ENCODE measurements at regions not wholly inside any gene's neighbourhood (a gene's known extent, or its start where the extent isn't known, plus 50 kb on each side); places are given as distances from the start of the nearest gene placed in this dataset.
"Not testable (repeated sequence)": the region's sequence is repeated elsewhere in the genome, so short reads cannot be mapped to it uniquely, and the experiment has no call there.

DNA sequence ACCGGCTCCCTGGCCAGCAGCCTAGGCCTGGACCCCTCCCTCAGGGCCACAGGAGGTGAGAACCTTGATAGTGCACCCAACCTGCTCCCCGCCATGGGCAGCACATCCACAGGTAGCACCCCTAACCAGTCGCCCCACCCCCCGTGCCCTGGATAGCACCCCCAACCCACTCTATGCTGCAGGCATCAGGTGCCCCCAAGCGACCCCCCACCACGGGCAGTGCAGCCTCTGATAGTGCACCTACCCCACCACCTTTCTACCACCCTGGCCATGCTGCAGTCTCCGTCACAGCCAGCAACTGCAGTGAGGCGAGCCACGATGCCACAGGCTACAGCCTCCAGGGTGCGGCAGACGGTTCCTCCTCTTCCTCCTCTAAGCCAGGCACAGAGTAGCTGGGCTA is 55.6 kb downstream of the SOWAHC start:
- H3K4me1 ChIP-seq (ENCODE audit: control insufficient read depth, insufficient read depth, low read length) = no peaks in the 10 kb centered on the region
- H3K4me3 ChIP-seq (ENCODE audit: insufficient read depth, low read depth, low read length) = no peak overlapping the region
- no peaks in the 10 kb centered on the region for H3K27me3 ChIP-seq (ENCODE audit: control insufficient read depth, insufficient read depth, low read length, poor library complexity, severe bottlenecking)
- H3K9me3 ChIP-seq (ENCODE audit: control insufficient read depth, low read length) = no peaks in the 10 kb centered on the region
- H3K27ac ChIP-seq (ENCODE audit: insufficient read depth, low read depth, low read length, poor library complexity, severe bottlenecking) = no peak overlapping the region
- WGBS, 2 experiments = 86 to 89% methylated on average over 10 of the region's 11 CpGs
- H3K36me3 ChIP-seq (ENCODE audit: control insufficient read depth, insufficient read depth, low read length) = no peaks in the 10 kb centered on the region

GRCh38 chr2:109670556-109671411 is 56.6 kb downstream of the SOWAHC start:
- Histone ChIP-seq H3K36me3 (ENCODE audit: control insufficient read depth, insufficient read depth, low read length) (no peaks in the 10 kb centered on the region), H3K9me3 (ENCODE audit: control insufficient read depth, low read length) (no peaks in the 10 kb centered on the region), H3K27ac (ENCODE audit: insufficient read depth, low read depth, low read length, poor library complexity, severe bottlenecking) (no peak overlapping the region), H3K4me1 (ENCODE audit: control insufficient read depth, insufficient read depth, low read length) (no peaks in the 10 kb centered on the region), H3K27me3 (ENCODE audit: control insufficient read depth, insufficient read depth, low read length, poor library complexity, severe bottlenecking) (no peaks in the 10 kb centered on the region), H3K4me3 (ENCODE audit: insufficient read depth, low read depth, low read length) (no peak overlapping the region)
- 88 to 93% methylated on average over 8 of the region's 8 CpGs for WGBS, 2 experiments

GRCh38 chr2:109674894-109675534 is 60.9 kb downstream of the SOWAHC start:
- H3K4me3 ChIP-seq (ENCODE audit: insufficient read depth, low read depth, low read length) = no peak overlapping the region
- no peaks in the 10 kb centered on the region for H3K9me3 ChIP-seq (ENCODE audit: control insufficient read depth, low read length)
- H3K36me3 ChIP-seq (ENCODE audit: control insufficient read depth, insufficient read depth, low read length) = no peaks in the 10 kb centered on the region
- H3K4me1 ChIP-seq (ENCODE audit: control insufficient read depth, insufficient read depth, low read length) = peaks cover 26% of the 10 kb centered on the region
- H3K27me3 ChIP-seq (ENCODE audit: control insufficient read depth, insufficient read depth, low read length, poor library complexity, severe bottlenecking) = no peaks in the 10 kb centered on the region
- WGBS, 2 experiments = 91% methylated on average over 8 of the region's 8 CpGs
- no peak overlapping the region for H3K27ac ChIP-seq (ENCODE audit: insufficient read depth, low read depth, low read length, poor library complexity, severe bottlenecking)

- WGBS, 2 experiments = 89 to 90% methylated on average over 17 of the region's 17 CpGs
- H3K27ac ChIP-seq (ENCODE audit: insufficient read depth, low read depth, low read length, poor library complexity, severe bottlenecking) = no peak overlapping the region
- no peak overlapping the region for H3K4me3 ChIP-seq (ENCODE audit: insufficient read depth, low read depth, low read length)
- H3K36me3 ChIP-seq (ENCODE audit: control insufficient read depth, insufficient read depth, low read length) = no peaks in the 10 kb centered on the region
- no peaks in the 10 kb centered on the region for H3K27me3 ChIP-seq (ENCODE audit: control insufficient read depth, insufficient read depth, low read length, poor library complexity, severe bottlenecking)
- peaks cover 26% of the 10 kb centered on the region for H3K4me1 ChIP-seq (ENCODE audit: control insufficient read depth, insufficient read depth, low read length)
- H3K9me3 ChIP-seq (ENCODE audit: control insufficient read depth, low read length) = no peaks in the 10 kb centered on the region
Measured at GRCh38 chr2:109675666-109676345, 61.6 kb downstream of the SOWAHC start.

GRCh38 chr2:109676346-109676902 is 62.3 kb downstream of the SOWAHC start:
- Histone ChIP-seq H3K27ac (ENCODE audit: insufficient read depth, low read depth, low read length, poor library complexity, severe bottlenecking) (no peak overlapping the region), H3K9me3 (ENCODE audit: control insufficient read depth, low read length) (no peaks in the 10 kb centered on the region), H3K36me3 (ENCODE audit: control insufficient read depth, insufficient read depth, low read length) (no peaks in the 10 kb centered on the region), H3K4me3 (ENCODE audit: insufficient read depth, low read depth, low read length) (no peak overlapping the region), H3K27me3 (ENCODE audit: control insufficient read depth, insufficient read depth, low read length, poor library complexity, severe bottlenecking) (no peaks in the 10 kb centered on the region), H3K4me1 (ENCODE audit: control insufficient read depth, insufficient read depth, low read length) (peaks cover 26% of the 10 kb centered on the region)
- 94 to 95% methylated on average over 7 of the region's 7 CpGs for WGBS, 2 experiments

DNA sequence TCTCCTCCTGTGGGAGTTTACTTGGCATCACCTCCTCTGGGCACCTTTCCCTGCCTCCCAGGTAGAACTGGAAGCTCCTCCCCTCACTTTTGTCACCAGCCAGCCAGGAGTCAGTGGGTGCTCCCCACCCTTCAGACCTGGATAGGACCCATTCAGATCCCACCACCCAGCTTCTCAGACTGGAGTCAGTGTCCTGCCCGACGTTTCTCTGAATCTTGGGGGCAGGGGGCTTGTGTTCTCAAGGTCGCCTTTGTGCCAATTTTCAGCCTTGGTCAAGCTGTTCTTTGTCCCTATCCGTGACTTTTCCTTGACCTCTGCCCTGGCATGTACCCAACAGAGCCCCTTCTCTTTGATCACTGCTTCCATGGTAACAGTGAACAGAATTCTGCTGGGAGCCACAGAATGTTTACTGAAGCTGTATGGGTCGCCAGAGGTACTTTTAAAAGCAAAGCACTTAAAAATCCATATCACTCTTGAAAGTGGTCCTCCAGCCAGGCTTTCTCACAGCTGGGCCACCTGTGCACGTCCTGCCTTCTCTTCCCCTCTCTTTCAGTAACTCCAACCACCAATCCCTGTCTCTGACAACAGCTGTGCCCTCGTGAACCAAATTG is 63.1 kb downstream of the SOWAHC start:
- not testable (repeated sequence) for H3K36me3 ChIP-seq (ENCODE audit: control insufficient read depth, insufficient read depth, low read length); H3K4me3 ChIP-seq (ENCODE audit: insufficient read depth, low read depth, low read length); H3K27me3 ChIP-seq (ENCODE audit: control insufficient read depth, insufficient read depth, low read length, poor library complexity, severe bottlenecking); H3K9me3 ChIP-seq (ENCODE audit: control insufficient read depth, low read length)
- WGBS, 2 experiments = 59 to 70% methylated on average over 7 of the region's 7 CpGs
- Histone ChIP-seq H3K27ac (ENCODE audit: insufficient read depth, low read depth, low read length, poor library complexity, severe bottlenecking) (peak overlapping the region; percentile 73), H3K4me1 (ENCODE audit: control insufficient read depth, insufficient read depth, low read length) (peaks cover 26% of the 10 kb centered on the region)

DNA sequence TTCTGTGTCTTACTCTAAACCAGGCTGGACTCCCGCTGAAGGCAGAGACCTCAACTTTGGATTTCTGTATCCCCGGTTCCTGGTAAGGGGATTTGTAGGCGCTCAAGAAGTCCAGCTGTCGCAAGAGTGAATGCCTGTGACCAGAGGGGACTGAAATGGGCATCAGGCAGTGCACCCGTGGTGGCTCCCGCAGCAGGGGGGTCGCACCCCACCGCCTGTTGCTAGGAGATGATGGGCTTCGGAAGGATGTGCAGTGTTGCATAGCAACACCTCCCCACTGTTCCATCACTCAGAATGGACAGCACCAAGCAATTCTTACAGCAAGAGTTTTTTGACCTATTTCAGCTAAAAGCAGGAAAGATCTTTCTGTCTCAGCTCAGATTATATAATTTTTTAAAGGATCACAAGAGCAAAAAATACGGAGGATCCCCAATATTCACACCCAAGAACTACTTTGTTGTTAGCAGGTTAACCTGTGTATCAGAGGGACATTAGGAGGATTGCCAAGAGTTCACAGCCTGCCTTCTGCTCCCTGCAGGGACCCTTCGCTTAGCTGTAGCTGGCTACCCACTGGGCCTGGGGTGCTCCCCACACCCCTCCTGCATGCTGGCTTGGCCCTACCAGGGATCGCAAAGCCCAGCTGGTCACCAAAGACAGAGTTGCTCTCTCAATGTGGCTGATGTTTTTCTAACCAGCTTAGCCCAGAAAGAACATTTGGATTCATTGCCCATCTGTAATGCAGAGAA is 63.8 kb downstream of the SOWAHC start:
- H3K27ac ChIP-seq (ENCODE audit: insufficient read depth, low read depth, low read length, poor library complexity, severe bottlenecking) = peak overlapping the region; percentile 73
- H3K4me1 ChIP-seq (ENCODE audit: control insufficient read depth, insufficient read depth, low read length) = peaks cover 26% of the 10 kb centered on the region
- H3K27me3 ChIP-seq (ENCODE audit: control insufficient read depth, insufficient read depth, low read length, poor library complexity, severe bottlenecking) = no peaks in the 10 kb centered on the region
- no peak overlapping the region for H3K4me3 ChIP-seq (ENCODE audit: insufficient read depth, low read depth, low read length)
- no peaks in the 10 kb centered on the region for H3K36me3 ChIP-seq (ENCODE audit: control insufficient read depth, insufficient read depth, low read length)
- 78 to 86% methylated on average over 12 of the region's 12 CpGs for WGBS, 2 experiments
- no peaks in the 10 kb centered on the region for H3K9me3 ChIP-seq (ENCODE audit: control insufficient read depth, low read length)

DNA sequence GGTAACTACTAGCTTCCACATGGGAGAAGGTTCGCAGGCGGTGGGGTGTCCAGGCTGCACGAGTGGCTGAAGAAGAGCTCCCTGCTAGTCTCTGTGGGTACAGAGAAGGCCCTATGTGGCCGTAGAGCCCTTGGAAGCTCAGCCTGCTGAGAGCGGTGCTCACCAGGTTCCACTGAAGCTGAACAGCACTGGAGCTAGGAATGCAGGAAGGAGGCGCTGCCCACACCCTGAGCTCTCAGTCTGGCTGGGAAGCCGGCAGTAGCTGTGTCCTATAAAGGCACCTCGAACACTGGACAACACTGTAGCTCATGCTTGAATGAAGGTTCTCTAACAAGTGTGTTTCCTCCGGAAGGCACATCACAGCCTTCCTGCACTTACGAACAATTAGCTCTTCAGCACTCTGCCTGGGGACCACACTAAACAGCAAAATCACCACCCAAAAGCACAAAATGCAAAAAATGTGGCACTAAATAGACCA is 64.6 kb downstream of the SOWAHC start:
- H3K27me3 ChIP-seq (ENCODE audit: control insufficient read depth, insufficient read depth, low read length, poor library complexity, severe bottlenecking); H3K4me3 ChIP-seq (ENCODE audit: insufficient read depth, low read depth, low read length); H3K9me3 ChIP-seq (ENCODE audit: control insufficient read depth, low read length); H3K36me3 ChIP-seq (ENCODE audit: control insufficient read depth, insufficient read depth, low read length); H3K27ac ChIP-seq (ENCODE audit: insufficient read depth, low read depth, low read length, poor library complexity, severe bottlenecking): not testable (repeated sequence)
- 78 to 91% methylated on average over 10 of the region's 10 CpGs for WGBS, 2 experiments
- peaks cover 26% of the 10 kb centered on the region for H3K4me1 ChIP-seq (ENCODE audit: control insufficient read depth, insufficient read depth, low read length)

DNA sequence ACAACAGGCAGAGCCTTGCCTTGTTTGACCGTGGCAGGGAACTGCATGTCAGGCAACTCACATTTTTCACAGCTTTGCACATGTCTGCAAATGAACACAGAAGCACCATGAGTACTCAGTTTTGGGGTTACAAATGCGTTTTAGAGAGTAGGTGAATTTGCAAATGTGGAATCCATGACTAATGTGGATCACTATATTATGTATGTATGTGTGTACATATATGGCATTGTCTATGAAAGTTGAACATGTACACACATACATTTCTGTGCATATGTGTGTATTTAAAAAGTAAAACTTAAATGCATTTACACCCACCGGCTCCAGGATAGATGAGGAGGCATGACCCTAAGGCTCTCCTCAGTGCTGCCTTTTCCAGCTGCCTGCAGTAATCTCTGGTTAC is 65.1 kb downstream of the SOWAHC start:
- Histone ChIP-seq H3K27ac (ENCODE audit: insufficient read depth, low read depth, low read length, poor library complexity, severe bottlenecking) (no peak overlapping the region), H3K9me3 (ENCODE audit: control insufficient read depth, low read length) (no peaks in the 10 kb centered on the region), H3K4me1 (ENCODE audit: control insufficient read depth, insufficient read depth, low read length) (peaks cover 26% of the 10 kb centered on the region), H3K27me3 (ENCODE audit: control insufficient read depth, insufficient read depth, low read length, poor library complexity, severe bottlenecking) (no peaks in the 10 kb centered on the region), H3K36me3 (ENCODE audit: control insufficient read depth, insufficient read depth, low read length) (no peaks in the 10 kb centered on the region), H3K4me3 (ENCODE audit: insufficient read depth, low read depth, low read length) (no peak overlapping the region)
- 94 to 98% methylated on average over 3 of the region's 3 CpGs for WGBS, 2 experiments

All from ectodermal cell (in vitro differentiated cells).